GM21576 (cell line): ENCODE measurements at regions not wholly inside any gene's neighbourhood (a gene's known extent, or its start where the extent isn't known, plus 50 kb on each side); places are given as distances from the start of the nearest gene placed in this dataset.

Source experiments
- ATAC-seq: cut with Tn5 transposase; IDR thresholded peaks from one replicate; pipeline ENCODE4 v1.9.1; 2021; ENCODE audit warnings: mild to moderate bottlenecking, moderate library complexity; ENCODE audit not compliant: unreplicated experiment

GRCh38 chr10:108749042-108749441, 1174.3 kb downstream of the XPNPEP1 start:
- peak; percentile 76 for ATAC-seq

- ATAC-seq, result no peak
Measured at GRCh38 chr10:108736111-108736510, 1187.2 kb downstream of the XPNPEP1 start.

- ATAC-seq, result no peak
Measured at GRCh38 chr10:108735380-108735779, 1187.9 kb downstream of the XPNPEP1 start.

GRCh38 chr10:108721874-108722273, 1201.4 kb downstream of the XPNPEP1 start:
- ATAC-seq, result no peak

GRCh38 chr10:108716352-108716751, 1207.0 kb downstream of the XPNPEP1 start:
- ATAC-seq, result no peak

- ATAC-seq, result no peak
Measured at GRCh38 chr10:108709927-108710722, 1213.2 kb downstream of the XPNPEP1 start.

GRCh38 chr10:108708363-108708762, 1214.9 kb downstream of the XPNPEP1 start:
- ATAC-seq, result no peak

- peak; percentile 97 for ATAC-seq
Measured at GRCh38 chr10:108696792-108697477, 1226.4 kb downstream of the XPNPEP1 start.

GRCh38 chr10:108691126-108691525, 1232.2 kb downstream of the XPNPEP1 start:
- ATAC-seq, result no peak

GRCh38 chr10:108690530-108690929, 1232.8 kb downstream of the XPNPEP1 start:
- no peak for ATAC-seq

GRCh38 chr10:108689891-108690290, 1233.4 kb downstream of the XPNPEP1 start:
- ATAC-seq, result no peak

GRCh38 chr10:108688314-108688713, 1235.0 kb downstream of the XPNPEP1 start:
- ATAC-seq, result no peak

- no peak for ATAC-seq
Measured at GRCh38 chr10:108685863-108686531, 1237.3 kb downstream of the XPNPEP1 start.

GRCh38 chr10:108684431-108684830, 1238.9 kb downstream of the XPNPEP1 start:
- no peak for ATAC-seq

- no peak for ATAC-seq
Measured at GRCh38 chr10:108673741-108674140, 1249.6 kb downstream of the XPNPEP1 start.

- no peak for ATAC-seq
Measured at GRCh38 chr10:108663587-108663986, 1259.7 kb downstream of the XPNPEP1 start.

GRCh38 chr10:108662975-108663374, 1260.3 kb downstream of the XPNPEP1 start:
- ATAC-seq, result no peak

- no peak for ATAC-seq
Measured at GRCh38 chr10:108655057-108655456, 1268.3 kb downstream of the XPNPEP1 start.

- no peak for ATAC-seq
Measured at GRCh38 chr10:108653531-108653930, 1269.8 kb downstream of the XPNPEP1 start.

- no peak for ATAC-seq
Measured at GRCh38 chr10:108639010-108639409, 1284.3 kb downstream of the XPNPEP1 start.

- no peak for ATAC-seq
Measured at GRCh38 chr10:108638225-108638624, 1285.1 kb downstream of the XPNPEP1 start.

- no peak for ATAC-seq
Measured at GRCh38 chr10:108633046-108633445, 1290.3 kb downstream of the XPNPEP1 start.
